Neutrophil (primary cell): ENCODE measurements at regions not wholly inside any gene's neighbourhood (a gene's known extent, or its start where the extent isn't known, plus 50 kb on each side); places are given as distances from the start of the nearest gene placed in this dataset.

Experiments used
- H3K27ac ChIP-seq: fragments of 200-600 bp; sonication (generic); 2 replicates; pipeline ENCODE4 v1.5.1; 2016; ENCODE audit warnings: mild to moderate bottlenecking, moderate library complexity
- H3K27me3 ChIP-seq: fragments of 200-600 bp; sonication (generic); 2 replicates; pipeline ENCODE4 v1.6.0; 2016; ENCODE audit warnings: mild to moderate bottlenecking
- H3K36me3 ChIP-seq: fragments of 200-600 bp; sonication (generic); 2 replicates; pipeline ENCODE4 v1.5.1; 2017
- H3K4me1 ChIP-seq, 2 experiments: fragments of 200-600 bp in 1 of 2; sonication (generic) in 1 of 2; 1 replicate in 1 of 2; 2 replicates in 1 of 2; pipeline versions ENCODE4 v1.5.1 to v1.6.1; 2013 to 2016; ENCODE audit warnings: low read depth in 1 of 2, low read length in 1 of 2, mild to moderate bottlenecking in 1 of 2, moderate library complexity in 1 of 2; ENCODE audit not compliant: control insufficient read depth in 1 of 2, insufficient read depth in 1 of 2
- H3K4me3 ChIP-seq, 2 experiments: fragments of 200-600 bp in 1 of 2; sonication (generic) in 1 of 2; 1 replicate in 1 of 2; 2 replicates in 1 of 2; pipeline ENCODE4 v1.5.1; 2013 to 2016; ENCODE audit warnings: low read depth in 1 of 2, low read length in 1 of 2, mild to moderate bottlenecking in 1 of 2, moderate library complexity in 1 of 2
- H3K9me3 ChIP-seq: fragments of 200-600 bp; sonication (generic); 2 replicates; pipeline ENCODE4 v1.5.1; 2016
- TF ChIP-seq, protein P1 (sequence below): fragments of 200-600 bp; sonication (generic); IDR thresholded peaks from 2 replicates; pipeline ENCODE4 v1.5.1; 2016; ENCODE audit warnings: antibody characterized with exemption

DNA sequence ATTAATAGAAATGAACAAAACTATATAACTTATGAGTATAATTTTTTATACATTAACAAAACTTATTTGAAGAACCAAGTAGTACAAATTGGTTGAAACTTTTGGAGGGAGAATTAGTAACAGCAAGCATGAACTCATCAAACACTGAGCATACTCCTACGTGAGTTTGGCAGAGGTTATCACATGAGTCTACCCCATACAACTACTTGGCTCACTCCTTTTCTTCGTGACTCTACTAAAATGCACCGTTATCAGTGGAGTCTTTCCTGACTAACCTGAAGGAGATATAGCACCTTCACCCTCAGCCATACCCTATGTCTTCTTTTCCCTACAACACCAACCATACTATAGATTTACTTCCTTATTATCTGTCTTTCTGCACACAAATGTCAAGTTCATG, 794.2 kb downstream of the TFAP2A start:
- TF ChIP-seq, protein P1, sequence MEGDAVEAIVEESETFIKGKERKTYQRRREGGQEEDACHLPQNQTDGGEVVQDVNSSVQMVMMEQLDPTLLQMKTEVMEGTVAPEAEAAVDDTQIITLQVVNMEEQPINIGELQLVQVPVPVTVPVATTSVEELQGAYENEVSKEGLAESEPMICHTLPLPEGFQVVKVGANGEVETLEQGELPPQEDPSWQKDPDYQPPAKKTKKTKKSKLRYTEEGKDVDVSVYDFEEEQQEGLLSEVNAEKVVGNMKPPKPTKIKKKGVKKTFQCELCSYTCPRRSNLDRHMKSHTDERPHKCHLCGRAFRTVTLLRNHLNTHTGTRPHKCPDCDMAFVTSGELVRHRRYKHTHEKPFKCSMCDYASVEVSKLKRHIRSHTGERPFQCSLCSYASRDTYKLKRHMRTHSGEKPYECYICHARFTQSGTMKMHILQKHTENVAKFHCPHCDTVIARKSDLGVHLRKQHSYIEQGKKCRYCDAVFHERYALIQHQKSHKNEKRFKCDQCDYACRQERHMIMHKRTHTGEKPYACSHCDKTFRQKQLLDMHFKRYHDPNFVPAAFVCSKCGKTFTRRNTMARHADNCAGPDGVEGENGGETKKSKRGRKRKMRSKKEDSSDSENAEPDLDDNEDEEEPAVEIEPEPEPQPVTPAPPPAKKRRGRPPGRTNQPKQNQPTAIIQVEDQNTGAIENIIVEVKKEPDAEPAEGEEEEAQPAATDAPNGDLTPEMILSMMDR, result no peak
- Histone ChIP-seq H3K36me3 (no peaks in the 10 kb centered on the region), H3K27ac (no peak overlapping the region), H3K4me3 (no peak overlapping the region), H3K27me3 (no peaks in the 10 kb centered on the region), H3K9me3 (no peaks in the 10 kb centered on the region), H3K4me1 (no peaks in the 10 kb centered on the region)

DNA sequence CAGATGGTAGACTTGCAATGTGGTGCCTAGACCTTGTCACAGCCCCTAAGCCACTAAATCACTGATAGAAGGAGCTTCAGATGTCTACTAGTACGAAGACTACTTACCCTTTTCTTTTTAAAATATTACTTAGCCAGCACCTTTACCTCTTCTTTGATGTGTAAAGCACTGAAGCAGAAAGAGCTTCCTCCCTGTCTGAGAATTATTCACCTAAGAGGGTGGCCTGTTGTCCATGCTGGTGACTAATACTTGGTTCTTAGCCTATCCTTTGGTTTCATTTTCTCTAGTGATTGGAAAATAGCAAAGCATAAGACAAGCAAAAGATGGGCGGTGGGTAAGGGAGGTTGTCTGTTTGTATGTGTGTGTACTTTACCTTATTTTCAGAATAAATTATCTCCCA, 794.6 kb downstream of the TFAP2A start:
- no peak overlapping the region for H3K4me3 ChIP-seq
- H3K27ac ChIP-seq, result no peak overlapping the region
- TF ChIP-seq, protein P1, result no peak
- no peaks in the 10 kb centered on the region for H3K36me3 ChIP-seq
- no peaks in the 10 kb centered on the region for H3K4me1 ChIP-seq
- no peaks in the 10 kb centered on the region for H3K27me3 ChIP-seq
- H3K9me3 ChIP-seq, result no peaks in the 10 kb centered on the region

GRCh38 chr6:9614778-9615177, 800.1 kb downstream of the TFAP2A start:
- no peaks in the 10 kb centered on the region for H3K9me3 ChIP-seq
- no peaks in the 10 kb centered on the region for H3K27me3 ChIP-seq
- H3K27ac ChIP-seq, result no peak overlapping the region
- H3K36me3 ChIP-seq, result no peaks in the 10 kb centered on the region
- TF ChIP-seq, protein P1, result no peak
- H3K4me1 ChIP-seq, result no peaks in the 10 kb centered on the region
- H3K4me3 ChIP-seq, result no peak overlapping the region

DNA sequence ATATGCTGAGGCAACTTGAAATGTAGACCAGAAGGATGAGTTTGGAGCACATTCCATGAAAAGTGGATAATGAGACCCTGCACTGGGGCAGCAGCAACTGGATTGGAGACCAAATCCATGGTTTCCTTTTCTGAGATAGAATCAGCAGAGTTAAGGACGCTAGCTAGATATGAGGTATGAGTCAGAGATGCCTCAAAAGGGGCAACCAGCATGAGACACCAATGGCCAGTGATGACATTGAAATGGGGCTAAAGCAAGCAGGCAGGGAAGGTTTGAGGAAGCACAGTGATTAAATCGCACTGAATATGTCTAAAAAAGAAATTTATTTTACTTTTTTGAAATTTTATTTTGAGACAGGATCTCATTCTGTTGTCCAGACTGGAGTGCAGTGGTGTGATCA, 802.4 kb downstream of the TFAP2A start:
- H3K4me1 ChIP-seq, result no peaks in the 10 kb centered on the region
- no peak overlapping the region for H3K4me3 ChIP-seq
- no peaks in the 10 kb centered on the region for H3K36me3 ChIP-seq
- H3K9me3 ChIP-seq, result no peaks in the 10 kb centered on the region
- H3K27ac ChIP-seq, result no peak overlapping the region
- H3K27me3 ChIP-seq, result no peaks in the 10 kb centered on the region
- TF ChIP-seq, protein P1, result no peak

GRCh38 chr6:9610620-9611415, 804.1 kb downstream of the TFAP2A start:
- TF ChIP-seq, protein P1, result no peak

More at GRCh38 chr6:9610620-9611415, 804.1 kb downstream of the TFAP2A start:
- no peaks in the 10 kb centered on the region for H3K4me1 ChIP-seq
- H3K9me3 ChIP-seq, result no peaks in the 10 kb centered on the region
- H3K4me3 ChIP-seq, result no peak overlapping the region
- H3K27me3 ChIP-seq, result no peaks in the 10 kb centered on the region
- no peak overlapping the region for H3K27ac ChIP-seq
- H3K36me3 ChIP-seq, result no peaks in the 10 kb centered on the region
